ENCODE measurements at regions not wholly inside any gene's neighbourhood (a gene's known extent, or its start where the extent isn't known, plus 50 kb on each side); places are given as distances from the start of the nearest gene placed in this dataset.

DNA sequence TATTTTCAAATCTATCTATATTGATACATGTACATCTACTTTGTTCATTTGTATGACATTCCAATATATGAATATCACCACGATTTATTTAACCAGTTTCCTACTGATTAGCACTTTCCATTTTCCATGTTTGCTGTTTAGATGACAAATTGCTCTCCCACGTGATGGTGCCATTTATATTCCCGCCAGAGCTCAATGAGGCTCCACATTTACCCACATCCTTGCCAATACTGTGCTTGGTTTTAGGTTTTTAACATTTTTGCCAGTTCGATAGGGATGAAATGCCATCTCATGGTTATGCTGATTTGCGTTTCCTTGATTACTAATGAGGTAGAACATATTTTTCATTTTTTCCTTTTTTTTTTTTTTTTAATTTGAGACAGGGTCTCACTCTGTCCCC is 86.7 kb upstream of the TRIM2 start:
- Histone ChIP-seq H3K27me3 (replicated peaks; ENCODE audit: control insufficient read depth, insufficient read depth, low read length) (no peaks in the 10 kb centered on the region), H3K36me3 (ENCODE audit: control insufficient read depth, insufficient read depth, low read length) (no peaks in the 10 kb centered on the region), H3K4me3 (replicated peaks; ENCODE audit: low read depth, low read length) (no peak overlapping the region)
- TF ChIP-seq, protein P1, sequence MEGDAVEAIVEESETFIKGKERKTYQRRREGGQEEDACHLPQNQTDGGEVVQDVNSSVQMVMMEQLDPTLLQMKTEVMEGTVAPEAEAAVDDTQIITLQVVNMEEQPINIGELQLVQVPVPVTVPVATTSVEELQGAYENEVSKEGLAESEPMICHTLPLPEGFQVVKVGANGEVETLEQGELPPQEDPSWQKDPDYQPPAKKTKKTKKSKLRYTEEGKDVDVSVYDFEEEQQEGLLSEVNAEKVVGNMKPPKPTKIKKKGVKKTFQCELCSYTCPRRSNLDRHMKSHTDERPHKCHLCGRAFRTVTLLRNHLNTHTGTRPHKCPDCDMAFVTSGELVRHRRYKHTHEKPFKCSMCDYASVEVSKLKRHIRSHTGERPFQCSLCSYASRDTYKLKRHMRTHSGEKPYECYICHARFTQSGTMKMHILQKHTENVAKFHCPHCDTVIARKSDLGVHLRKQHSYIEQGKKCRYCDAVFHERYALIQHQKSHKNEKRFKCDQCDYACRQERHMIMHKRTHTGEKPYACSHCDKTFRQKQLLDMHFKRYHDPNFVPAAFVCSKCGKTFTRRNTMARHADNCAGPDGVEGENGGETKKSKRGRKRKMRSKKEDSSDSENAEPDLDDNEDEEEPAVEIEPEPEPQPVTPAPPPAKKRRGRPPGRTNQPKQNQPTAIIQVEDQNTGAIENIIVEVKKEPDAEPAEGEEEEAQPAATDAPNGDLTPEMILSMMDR (IDR thresholded peaks at IDR 0.05; ENCODE audit: insufficient read depth, low read length, poor library complexity, severe bottlenecking) = no peak
- DNase-seq (ENCODE audit: extremely low read depth, insufficient read length) = no peak

GRCh38 chr4:153119626-153120025 is 84.6 kb upstream of the TRIM2 start:
- Histone ChIP-seq H3K4me3 (replicated peaks; ENCODE audit: low read depth, low read length) (no peak overlapping the region), H3K36me3 (ENCODE audit: control insufficient read depth, insufficient read depth, low read length) (no peaks in the 10 kb centered on the region), H3K27me3 (replicated peaks; ENCODE audit: control insufficient read depth, insufficient read depth, low read length) (no peaks in the 10 kb centered on the region)
- TF ChIP-seq, protein P1 (IDR thresholded peaks at IDR 0.05; ENCODE audit: insufficient read depth, low read length, poor library complexity, severe bottlenecking) = no peak
- no peak for DNase-seq (ENCODE audit: extremely low read depth, insufficient read length)

DNA sequence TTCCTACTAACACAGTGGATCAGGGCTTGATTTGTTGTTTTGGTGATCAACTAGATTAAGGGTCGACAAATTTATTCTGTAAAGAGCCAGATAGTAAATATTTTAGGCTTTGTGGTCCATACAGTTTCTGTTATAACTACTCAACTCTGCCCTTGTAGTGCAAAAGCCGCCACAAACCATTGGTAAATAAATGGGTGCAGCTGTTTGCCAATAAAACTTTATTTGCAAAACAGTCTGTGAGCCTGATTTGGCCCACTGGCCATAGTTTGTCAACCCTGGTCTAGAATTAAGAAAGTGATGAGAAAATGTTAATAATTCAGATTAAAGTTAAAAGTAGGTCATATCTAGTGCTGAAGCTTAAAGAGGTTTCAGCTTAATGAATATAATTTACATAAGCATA is 84.0 kb upstream of the TRIM2 start:
- TF ChIP-seq, protein P1 (IDR thresholded peaks at IDR 0.05; ENCODE audit: insufficient read depth, low read length, poor library complexity, severe bottlenecking) = no peak
- Histone ChIP-seq H3K36me3 (ENCODE audit: control insufficient read depth, insufficient read depth, low read length) (no peaks in the 10 kb centered on the region), H3K4me3 (replicated peaks; ENCODE audit: low read depth, low read length) (no peak overlapping the region), H3K27me3 (replicated peaks; ENCODE audit: control insufficient read depth, insufficient read depth, low read length) (no peaks in the 10 kb centered on the region)
- no peak for DNase-seq (ENCODE audit: extremely low read depth, insufficient read length)

GRCh38 chr4:153122855-153123254 is 81.4 kb upstream of the TRIM2 start:
- Histone ChIP-seq H3K4me3 (replicated peaks; ENCODE audit: low read depth, low read length) (no peak overlapping the region), H3K36me3 (ENCODE audit: control insufficient read depth, insufficient read depth, low read length) (no peaks in the 10 kb centered on the region), H3K27me3 (replicated peaks; ENCODE audit: control insufficient read depth, insufficient read depth, low read length) (peaks cover 1% of the 10 kb centered on the region)
- DNase-seq (ENCODE audit: extremely low read depth, insufficient read length) = no peak
- TF ChIP-seq, protein P1 (IDR thresholded peaks at IDR 0.05; ENCODE audit: insufficient read depth, low read length, poor library complexity, severe bottlenecking) = no peak

DNA sequence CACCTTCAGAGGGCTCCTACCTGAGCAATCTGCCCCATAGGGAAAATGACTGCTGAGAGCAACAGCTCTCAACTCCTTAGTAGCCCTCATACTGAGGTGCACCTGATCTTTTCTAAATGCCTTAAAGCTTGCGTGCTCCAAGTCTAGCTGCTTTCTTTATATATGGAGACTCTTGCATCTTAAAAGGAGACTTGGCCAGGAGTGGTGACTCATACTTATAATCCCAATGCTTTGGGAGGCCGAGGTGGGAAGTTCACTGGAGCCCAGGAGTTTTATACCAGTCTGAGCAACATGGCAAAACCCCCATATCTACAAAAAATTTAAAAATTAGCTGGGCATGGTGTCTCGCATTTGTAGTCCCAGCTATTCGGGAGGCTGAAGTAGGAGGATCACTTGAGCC is 78.1 kb upstream of the TRIM2 start:
- no peak for DNase-seq (ENCODE audit: extremely low read depth, insufficient read length)
- TF ChIP-seq, protein P1 (IDR thresholded peaks at IDR 0.05; ENCODE audit: insufficient read depth, low read length, poor library complexity, severe bottlenecking) = no peak
- peaks cover 1% of the 10 kb centered on the region for H3K27me3 ChIP-seq (replicated peaks; ENCODE audit: control insufficient read depth, insufficient read depth, low read length)
- no peaks in the 10 kb centered on the region for H3K36me3 ChIP-seq (ENCODE audit: control insufficient read depth, insufficient read depth, low read length)
- H3K4me3 ChIP-seq (replicated peaks; ENCODE audit: low read depth, low read length) = no peak overlapping the region

Measured in GM06990 (cell line).